ENCODE measurements at regions not wholly inside any gene's neighbourhood (a gene's known extent, or its start where the extent isn't known, plus 50 kb on each side); places are given as distances from the start of the nearest gene placed in this dataset.

- Histone ChIP-seq H3K4me1 (ENCODE audit: low read length) (no peaks in the 10 kb centered on the region), H3K4me3 (ENCODE audit: low read length) (no peak overlapping the region), H3K27me3 (ENCODE audit: low read length) (no peaks in the 10 kb centered on the region), H3K36me3 (ENCODE audit: insufficient read depth, low read length) (no peaks in the 10 kb centered on the region), H3K9me3 (ENCODE audit: low read length) (no peaks in the 10 kb centered on the region), H2AFZ (ENCODE audit: low read length) (no peak overlapping the region), H4K20me1 (ENCODE audit: insufficient read depth, low read depth, low read length) (no peaks in the 10 kb centered on the region), H3K27ac (ENCODE audit: low read length) (no peak overlapping the region), H3K9me2 (replicated peaks; ENCODE audit: insufficient read depth, low read length) (no peaks in the 10 kb centered on the region), H3K9ac (ENCODE audit: low read length) (no peak overlapping the region), H3K79me2 (ENCODE audit: low read length) (no peaks in the 10 kb centered on the region), H3K4me2 (ENCODE audit: low read depth, low read length, poor library complexity, severe bottlenecking) (no peak overlapping the region)
- no peak for DNase-seq
Observed at GRCh38 chr4:74528178-74528577, 83.2 kb downstream of the AREG start.

DNA sequence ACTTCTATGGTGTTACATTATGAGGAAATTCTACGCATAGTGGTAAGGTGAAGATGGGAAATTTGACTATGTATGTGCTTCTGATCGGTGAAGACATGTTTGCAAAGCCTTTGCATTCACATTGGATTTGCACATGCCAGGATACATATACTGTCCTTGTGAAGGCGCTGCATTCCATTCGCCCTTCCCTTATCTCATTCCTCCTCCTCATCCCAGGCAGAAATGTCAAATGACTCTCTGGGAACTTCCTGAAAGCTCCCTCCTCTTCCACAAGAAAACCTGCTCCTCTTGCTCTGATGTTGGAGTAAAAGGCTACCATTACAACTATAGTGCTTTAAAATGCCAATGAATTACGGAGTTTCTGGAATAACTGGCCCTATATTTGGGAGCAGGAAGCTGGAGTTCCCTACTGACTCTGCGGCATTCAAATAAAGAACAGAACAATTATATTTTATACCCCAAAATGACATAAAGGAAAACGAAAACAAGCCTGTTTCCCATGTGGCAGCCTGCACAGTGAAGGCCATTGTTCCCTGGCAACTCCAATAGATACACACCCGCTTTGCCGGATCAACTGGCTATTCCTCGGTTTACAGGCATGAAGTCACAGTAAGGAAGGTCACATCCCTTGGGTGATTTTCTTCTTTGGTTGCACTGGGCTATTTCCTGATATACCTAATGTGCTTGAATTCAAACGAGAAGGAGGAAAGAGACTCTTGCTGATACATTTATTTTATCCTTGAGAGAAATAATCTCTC is 84.5 kb downstream of the AREG start:
- H4K20me1 ChIP-seq (ENCODE audit: insufficient read depth, low read depth, low read length) = no peaks in the 10 kb centered on the region
- H3K27me3 ChIP-seq (ENCODE audit: low read length) = no peaks in the 10 kb centered on the region
- H3K79me2 ChIP-seq (ENCODE audit: low read length) = no peaks in the 10 kb centered on the region
- H3K9me3 ChIP-seq (ENCODE audit: low read length) = no peaks in the 10 kb centered on the region
- H3K4me3 ChIP-seq (ENCODE audit: low read length) = no peak overlapping the region
- H3K4me1 ChIP-seq (ENCODE audit: low read length) = no peaks in the 10 kb centered on the region
- no peaks in the 10 kb centered on the region for H3K9me2 ChIP-seq (replicated peaks; ENCODE audit: insufficient read depth, low read length)
- no peak overlapping the region for H3K27ac ChIP-seq (ENCODE audit: low read length)
- no peak overlapping the region for H3K4me2 ChIP-seq (ENCODE audit: low read depth, low read length, poor library complexity, severe bottlenecking)
- no peak overlapping the region for H3K9ac ChIP-seq (ENCODE audit: low read length)
- no peaks in the 10 kb centered on the region for H3K36me3 ChIP-seq (ENCODE audit: insufficient read depth, low read length)
- no peak for DNase-seq
- H2AFZ ChIP-seq (ENCODE audit: low read length) = no peak overlapping the region

- H3K79me2 ChIP-seq (ENCODE audit: low read length) = no peaks in the 10 kb centered on the region
- no peak overlapping the region for H3K4me3 ChIP-seq (ENCODE audit: low read length)
- no peak overlapping the region for H3K4me2 ChIP-seq (ENCODE audit: low read depth, low read length, poor library complexity, severe bottlenecking)
- H3K27ac ChIP-seq (ENCODE audit: low read length) = no peak overlapping the region
- H3K27me3 ChIP-seq (ENCODE audit: low read length) = no peaks in the 10 kb centered on the region
- no peaks in the 10 kb centered on the region for H3K9me2 ChIP-seq (replicated peaks; ENCODE audit: insufficient read depth, low read length)
- H3K9me3 ChIP-seq (ENCODE audit: low read length) = no peaks in the 10 kb centered on the region
- H2AFZ ChIP-seq (ENCODE audit: low read length) = no peak overlapping the region
- H3K36me3 ChIP-seq (ENCODE audit: insufficient read depth, low read length) = no peaks in the 10 kb centered on the region
- H3K4me1 ChIP-seq (ENCODE audit: low read length) = no peaks in the 10 kb centered on the region
- H3K9ac ChIP-seq (ENCODE audit: low read length) = no peak overlapping the region
- H4K20me1 ChIP-seq (ENCODE audit: insufficient read depth, low read depth, low read length) = no peaks in the 10 kb centered on the region
- peak; percentile 78 for DNase-seq
Observed at GRCh38 chr4:74531963-74532794, 87.2 kb downstream of the AREG start.

DNA sequence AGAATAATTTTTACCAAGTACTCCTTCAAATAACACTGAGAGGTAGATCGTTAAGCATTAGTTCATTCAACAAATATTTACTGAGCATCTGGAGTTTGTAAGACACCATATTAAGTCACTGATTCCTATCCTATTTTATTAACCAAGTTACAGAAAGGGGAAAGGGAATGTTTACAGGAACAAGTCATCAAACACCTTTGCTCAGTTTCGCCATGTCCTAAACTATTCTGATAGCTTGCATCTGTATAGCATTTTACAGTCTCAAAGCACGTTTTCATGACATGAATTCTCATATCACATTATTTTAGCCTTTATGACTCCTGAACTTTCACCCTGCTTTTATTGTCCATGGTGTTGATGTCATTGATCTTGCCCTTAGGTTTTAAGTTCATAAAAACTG is 89.2 kb downstream of the AREG start:
- H3K9me3 ChIP-seq (ENCODE audit: low read length) = no peaks in the 10 kb centered on the region
- no peak overlapping the region for H3K4me3 ChIP-seq (ENCODE audit: low read length)
- H3K27me3 ChIP-seq (ENCODE audit: low read length) = no peaks in the 10 kb centered on the region
- H3K79me2 ChIP-seq (ENCODE audit: low read length) = no peaks in the 10 kb centered on the region
- no peak overlapping the region for H3K9ac ChIP-seq (ENCODE audit: low read length)
- no peak overlapping the region for H3K27ac ChIP-seq (ENCODE audit: low read length)
- DNase-seq = no peak
- H2AFZ ChIP-seq (ENCODE audit: low read length) = no peak overlapping the region
- H3K36me3 ChIP-seq (ENCODE audit: insufficient read depth, low read length) = no peaks in the 10 kb centered on the region
- H3K9me2 ChIP-seq (replicated peaks; ENCODE audit: insufficient read depth, low read length) = no peaks in the 10 kb centered on the region
- H4K20me1 ChIP-seq (ENCODE audit: insufficient read depth, low read depth, low read length) = no peaks in the 10 kb centered on the region
- H3K4me2 ChIP-seq (ENCODE audit: low read depth, low read length, poor library complexity, severe bottlenecking) = no peak overlapping the region
- H3K4me1 ChIP-seq (ENCODE audit: low read length) = no peaks in the 10 kb centered on the region

- no peak overlapping the region for H3K9ac ChIP-seq (ENCODE audit: low read length)
- no peaks in the 10 kb centered on the region for H3K9me2 ChIP-seq (replicated peaks; ENCODE audit: insufficient read depth, low read length)
- H3K4me3 ChIP-seq (ENCODE audit: low read length) = no peak overlapping the region
- no peaks in the 10 kb centered on the region for H3K36me3 ChIP-seq (ENCODE audit: insufficient read depth, low read length)
- H3K79me2 ChIP-seq (ENCODE audit: low read length) = no peaks in the 10 kb centered on the region
- H3K27ac ChIP-seq (ENCODE audit: low read length) = no peak overlapping the region
- no peak for DNase-seq
- no peaks in the 10 kb centered on the region for H4K20me1 ChIP-seq (ENCODE audit: insufficient read depth, low read depth, low read length)
- H3K9me3 ChIP-seq (ENCODE audit: low read length) = no peaks in the 10 kb centered on the region
- H3K4me2 ChIP-seq (ENCODE audit: low read depth, low read length, poor library complexity, severe bottlenecking) = no peak overlapping the region
- H3K4me1 ChIP-seq (ENCODE audit: low read length) = no peaks in the 10 kb centered on the region
- H3K27me3 ChIP-seq (ENCODE audit: low read length) = no peaks in the 10 kb centered on the region
- H2AFZ ChIP-seq (ENCODE audit: low read length) = no peak overlapping the region
Observed at GRCh38 chr4:74534936-74535335, 90.0 kb downstream of the AREG start.

GRCh38 chr4:74535512-74535911 is 90.6 kb downstream of the AREG start:
- Histone ChIP-seq H3K9me3 (ENCODE audit: low read length) (no peaks in the 10 kb centered on the region), H2AFZ (ENCODE audit: low read length) (no peak overlapping the region), H3K27me3 (ENCODE audit: low read length) (no peaks in the 10 kb centered on the region), H3K9me2 (replicated peaks; ENCODE audit: insufficient read depth, low read length) (no peaks in the 10 kb centered on the region), H3K4me2 (ENCODE audit: low read depth, low read length, poor library complexity, severe bottlenecking) (no peak overlapping the region), H3K4me3 (ENCODE audit: low read length) (no peak overlapping the region), H3K36me3 (ENCODE audit: insufficient read depth, low read length) (no peaks in the 10 kb centered on the region), H3K9ac (ENCODE audit: low read length) (no peak overlapping the region), H3K27ac (ENCODE audit: low read length) (no peak overlapping the region), H3K4me1 (ENCODE audit: low read length) (no peaks in the 10 kb centered on the region), H4K20me1 (ENCODE audit: insufficient read depth, low read depth, low read length) (no peaks in the 10 kb centered on the region), H3K79me2 (ENCODE audit: low read length) (no peaks in the 10 kb centered on the region)
- DNase-seq = no peak

- Histone ChIP-seq H3K27me3 (ENCODE audit: low read length) (no peaks in the 10 kb centered on the region), H2AFZ (ENCODE audit: low read length) (no peak overlapping the region), H3K4me1 (ENCODE audit: low read length) (no peaks in the 10 kb centered on the region), H3K36me3 (ENCODE audit: insufficient read depth, low read length) (no peaks in the 10 kb centered on the region), H3K9me3 (ENCODE audit: low read length) (no peaks in the 10 kb centered on the region), H3K79me2 (ENCODE audit: low read length) (no peaks in the 10 kb centered on the region), H3K27ac (ENCODE audit: low read length) (no peak overlapping the region), H4K20me1 (ENCODE audit: insufficient read depth, low read depth, low read length) (no peaks in the 10 kb centered on the region), H3K4me3 (ENCODE audit: low read length) (no peak overlapping the region), H3K9me2 (replicated peaks; ENCODE audit: insufficient read depth, low read length) (no peaks in the 10 kb centered on the region), H3K4me2 (ENCODE audit: low read depth, low read length, poor library complexity, severe bottlenecking) (no peak overlapping the region), H3K9ac (ENCODE audit: low read length) (no peak overlapping the region)
- no peak for DNase-seq
Observed at GRCh38 chr4:74536557-74536956, 91.6 kb downstream of the AREG start.

- H3K9ac ChIP-seq (ENCODE audit: low read length) = no peak overlapping the region
- DNase-seq = no peak
- H4K20me1 ChIP-seq (ENCODE audit: insufficient read depth, low read depth, low read length) = no peaks in the 10 kb centered on the region
- no peak overlapping the region for H2AFZ ChIP-seq (ENCODE audit: low read length)
- no peaks in the 10 kb centered on the region for H3K9me3 ChIP-seq (ENCODE audit: low read length)
- H3K4me2 ChIP-seq (ENCODE audit: low read depth, low read length, poor library complexity, severe bottlenecking) = no peak overlapping the region
- H3K27ac ChIP-seq (ENCODE audit: low read length) = no peak overlapping the region
- no peaks in the 10 kb centered on the region for H3K9me2 ChIP-seq (replicated peaks; ENCODE audit: insufficient read depth, low read length)
- no peaks in the 10 kb centered on the region for H3K36me3 ChIP-seq (ENCODE audit: insufficient read depth, low read length)
- H3K4me1 ChIP-seq (ENCODE audit: low read length) = no peaks in the 10 kb centered on the region
- H3K27me3 ChIP-seq (ENCODE audit: low read length) = no peaks in the 10 kb centered on the region
- H3K79me2 ChIP-seq (ENCODE audit: low read length) = no peaks in the 10 kb centered on the region
- H3K4me3 ChIP-seq (ENCODE audit: low read length) = no peak overlapping the region
Observed at GRCh38 chr4:74537459-74537858, 92.5 kb downstream of the AREG start.

All from Karpas-422 (cell line).